ENCODE measurements at regions not wholly inside any gene's neighbourhood (a gene's known extent, or its start where the extent isn't known, plus 50 kb on each side); places are given as distances from the start of the nearest gene placed in this dataset.

DNA sequence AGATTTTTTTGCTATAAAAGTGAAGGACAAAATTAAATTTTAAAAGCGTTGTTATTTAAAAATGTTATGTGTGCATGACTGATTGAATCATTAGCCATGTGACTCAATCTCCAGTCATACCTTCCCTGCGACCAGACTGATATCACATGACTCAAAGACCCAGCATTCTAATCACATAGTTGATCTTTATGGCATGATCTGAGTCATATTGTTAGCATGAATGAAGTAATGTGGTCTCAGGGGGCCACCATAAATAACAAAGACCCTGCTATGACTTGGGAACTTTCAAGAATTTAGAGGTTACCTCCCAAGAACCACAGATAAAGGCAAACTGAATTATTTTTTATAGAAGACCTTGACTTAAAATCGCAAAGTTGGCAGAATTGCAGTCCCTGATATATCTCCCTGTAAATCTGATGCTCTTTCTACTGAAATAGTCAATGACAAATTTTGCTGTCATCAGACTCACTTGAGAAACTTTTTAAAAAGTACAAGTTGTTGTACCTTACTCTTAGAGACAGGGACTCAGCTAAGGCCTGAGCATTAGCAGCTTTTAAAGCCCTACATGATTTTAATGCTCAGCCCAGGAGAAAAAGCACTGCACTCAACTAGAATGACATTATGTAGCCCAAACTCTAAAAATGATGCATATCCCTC, 717.3 kb downstream of the XPNPEP1 start:
- no peak overlapping the region for H3K27ac Mint-ChIP-seq
- no peaks in the 10 kb centered on the region for H3K9me3 Mint-ChIP-seq
- no peaks in the 10 kb centered on the region for H3K36me3 Mint-ChIP-seq
- H3K4me1 Mint-ChIP-seq = no peaks in the 10 kb centered on the region
- H3K27me3 Mint-ChIP-seq = no peaks in the 10 kb centered on the region
- H3K4me3 Mint-ChIP-seq = no peak overlapping the region
- CTCF ChIA-PET = no interaction called here
- DNase-seq = no peak

DNA sequence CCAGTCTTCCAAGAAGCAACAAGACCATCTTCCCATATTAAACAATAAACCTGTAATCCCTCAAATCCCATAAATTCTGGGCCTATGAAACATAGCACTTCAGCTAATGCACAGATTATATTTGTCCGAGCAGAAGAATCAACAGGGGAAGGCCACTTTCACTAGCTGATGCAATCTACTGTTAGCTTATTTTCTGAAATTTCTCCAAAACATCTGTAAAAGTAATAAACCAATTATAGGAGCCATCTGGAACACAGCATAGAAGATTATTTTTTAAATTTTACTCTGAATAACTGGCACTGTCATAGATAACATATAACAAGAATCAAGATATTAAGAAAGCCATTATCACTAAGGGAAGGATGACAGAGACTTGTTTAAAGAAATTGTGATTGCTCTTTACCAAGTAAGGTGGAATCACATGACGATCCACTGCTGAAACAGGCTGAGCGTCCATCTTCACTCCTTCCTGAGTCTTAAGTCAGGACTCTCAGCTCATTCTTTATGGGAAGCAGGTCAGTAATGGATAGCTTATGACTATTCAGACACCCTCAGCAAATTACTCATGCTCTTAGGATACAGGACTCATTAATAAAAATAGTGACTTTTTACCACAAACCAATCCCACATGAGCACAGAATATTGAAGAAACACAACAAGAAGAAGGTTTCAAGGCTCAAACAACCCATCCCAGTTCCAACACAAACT, 719.5 kb downstream of the XPNPEP1 start:
- Mint-ChIP-seq H3K9me3 (peaks cover 1% of the 10 kb centered on the region), H3K4me1 (no peaks in the 10 kb centered on the region), H3K27ac (no peak overlapping the region), H3K36me3 (no peaks in the 10 kb centered on the region), H3K4me3 (no peak overlapping the region), H3K27me3 (no peaks in the 10 kb centered on the region)
- DNase-seq = no peak
- CTCF ChIA-PET = no interaction called here

DNA sequence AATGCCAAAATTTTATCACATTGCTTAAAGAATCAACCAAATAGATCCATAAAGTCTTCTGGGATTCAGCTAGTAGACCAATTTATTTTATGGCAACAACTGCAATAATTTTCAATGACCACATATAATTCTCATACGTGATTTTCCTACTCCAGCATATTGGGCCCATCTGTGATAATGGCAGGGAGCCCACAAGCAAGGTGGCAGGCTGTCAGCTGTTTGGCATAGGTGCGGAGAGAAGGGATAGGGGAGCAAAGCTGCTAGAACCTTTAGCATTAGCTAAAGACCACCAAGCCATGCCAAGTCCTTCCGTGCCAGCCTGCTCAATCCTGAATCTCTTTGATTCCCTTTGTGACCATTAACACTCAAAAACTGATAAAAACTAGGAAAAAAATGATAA, 721.2 kb downstream of the XPNPEP1 start:
- Mint-ChIP-seq H3K27ac (no peak overlapping the region), H3K9me3 (peaks cover 5% of the 10 kb centered on the region), H3K27me3 (no peaks in the 10 kb centered on the region), H3K4me1 (no peaks in the 10 kb centered on the region), H3K36me3 (no peaks in the 10 kb centered on the region), H3K4me3 (no peak overlapping the region)
- no peak for DNase-seq
- CTCF ChIA-PET = no interaction called here

DNA sequence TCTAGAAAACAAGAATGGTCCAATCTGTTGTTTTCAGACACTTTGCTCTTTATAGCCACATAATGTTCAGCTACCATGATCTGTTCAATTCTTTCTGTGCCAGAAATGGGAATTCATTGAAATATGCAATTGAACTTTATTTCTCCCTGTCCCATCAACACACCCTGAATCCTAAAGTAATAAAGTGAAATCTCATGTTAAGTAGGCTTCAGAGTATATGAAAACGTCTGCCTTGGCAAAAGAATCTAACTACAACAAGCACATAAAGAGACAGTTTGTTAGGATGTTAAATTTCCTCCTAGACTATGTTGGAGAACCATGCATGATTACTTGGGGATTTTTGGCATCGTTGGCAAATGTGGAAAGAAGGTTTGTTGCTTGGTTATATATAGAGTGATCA, 722.7 kb downstream of the XPNPEP1 start:
- DNase-seq = no peak
- Mint-ChIP-seq H3K27me3 (no peaks in the 10 kb centered on the region), H3K36me3 (no peaks in the 10 kb centered on the region), H3K4me1 (no peaks in the 10 kb centered on the region), H3K4me3 (no peak overlapping the region), H3K27ac (no peak overlapping the region), H3K9me3 (peaks cover 5% of the 10 kb centered on the region)
- CTCF ChIA-PET = interaction anchor here (0.6 kb wide), 1 partner anchor 16 kb away, joined by 3 read pairs; no protein-coding TSS in a partner anchor

DNA sequence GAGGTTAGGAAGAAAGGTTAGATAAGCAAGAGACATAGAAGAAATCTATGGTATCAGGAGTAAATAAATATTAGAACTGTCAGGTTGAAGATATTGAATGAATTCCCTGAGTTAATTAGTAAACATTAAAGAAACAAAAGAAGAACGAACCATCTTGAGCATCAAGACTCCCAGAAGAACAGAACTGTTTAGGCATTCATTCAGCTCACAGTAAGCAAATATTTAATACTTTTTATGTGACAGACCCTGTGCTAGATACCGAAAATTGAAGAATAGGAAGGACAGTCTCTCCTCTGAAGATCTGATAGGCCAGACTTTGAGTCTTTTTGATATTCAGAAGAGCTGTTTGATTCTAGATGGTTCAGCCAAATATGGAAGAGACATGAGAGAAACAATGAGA, 731.5 kb downstream of the XPNPEP1 start:
- no peak for DNase-seq
- CTCF ChIA-PET = no interaction called here
- no peaks in the 10 kb centered on the region for H3K4me1 Mint-ChIP-seq
- no peak overlapping the region for H3K27ac Mint-ChIP-seq
- no peaks in the 10 kb centered on the region for H3K27me3 Mint-ChIP-seq
- no peaks in the 10 kb centered on the region for H3K36me3 Mint-ChIP-seq
- peaks cover 19% of the 10 kb centered on the region for H3K9me3 Mint-ChIP-seq
- no peak overlapping the region for H3K4me3 Mint-ChIP-seq

DNA sequence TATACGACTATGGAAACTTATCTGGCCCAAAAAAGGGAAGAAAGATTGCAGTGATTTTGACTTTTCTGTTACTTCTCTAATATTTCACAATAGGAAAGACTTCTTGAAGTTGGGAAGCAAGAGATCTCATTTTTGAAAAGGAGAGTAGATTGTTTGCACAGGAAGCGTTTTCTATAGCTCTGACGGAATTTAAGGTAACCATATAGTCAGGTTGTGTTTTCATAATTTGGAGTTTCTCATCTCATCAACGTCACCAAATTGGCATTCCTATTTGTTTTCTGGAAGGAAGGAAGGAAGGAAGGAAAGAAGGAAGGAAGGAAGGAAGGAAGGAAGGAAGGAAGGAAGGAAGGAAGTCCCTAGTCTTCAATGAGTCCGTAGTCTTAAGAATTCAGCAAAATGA, 732.0 kb downstream of the XPNPEP1 start:
- DNase-seq = no peak
- peaks cover 24% of the 10 kb centered on the region for H3K9me3 Mint-ChIP-seq
- no peaks in the 10 kb centered on the region for H3K36me3 Mint-ChIP-seq
- H3K4me1 Mint-ChIP-seq = no peaks in the 10 kb centered on the region
- no peak overlapping the region for H3K4me3 Mint-ChIP-seq
- CTCF ChIA-PET = no interaction called here
- no peak overlapping the region for H3K27ac Mint-ChIP-seq
- no peaks in the 10 kb centered on the region for H3K27me3 Mint-ChIP-seq

DNA sequence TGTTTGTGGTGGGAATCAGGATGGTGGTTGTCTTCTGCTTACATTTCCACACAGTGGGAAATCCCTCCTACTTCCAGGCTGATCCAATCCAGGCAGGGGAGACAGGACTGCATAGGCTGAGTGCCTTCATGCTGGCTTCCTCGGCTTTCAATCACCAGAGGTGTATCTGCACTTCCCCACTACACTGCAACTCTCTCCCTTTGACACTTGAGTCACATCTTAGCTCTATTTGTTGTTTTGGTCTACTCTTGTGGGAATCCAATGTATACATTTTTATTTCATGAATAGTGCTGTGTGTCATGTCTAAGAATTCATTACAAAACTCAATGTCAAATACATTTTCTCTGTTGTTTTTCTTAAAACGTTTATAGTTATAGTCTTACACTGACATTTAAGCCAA, 735.6 kb downstream of the XPNPEP1 start:
- H3K4me3 Mint-ChIP-seq = no peak overlapping the region
- no peaks in the 10 kb centered on the region for H3K4me1 Mint-ChIP-seq
- H3K9me3 Mint-ChIP-seq = peaks cover 26% of the 10 kb centered on the region
- CTCF ChIA-PET = no interaction called here
- H3K27me3 Mint-ChIP-seq = no peaks in the 10 kb centered on the region
- no peak overlapping the region for H3K27ac Mint-ChIP-seq
- no peak for DNase-seq
- no peaks in the 10 kb centered on the region for H3K36me3 Mint-ChIP-seq

DNA sequence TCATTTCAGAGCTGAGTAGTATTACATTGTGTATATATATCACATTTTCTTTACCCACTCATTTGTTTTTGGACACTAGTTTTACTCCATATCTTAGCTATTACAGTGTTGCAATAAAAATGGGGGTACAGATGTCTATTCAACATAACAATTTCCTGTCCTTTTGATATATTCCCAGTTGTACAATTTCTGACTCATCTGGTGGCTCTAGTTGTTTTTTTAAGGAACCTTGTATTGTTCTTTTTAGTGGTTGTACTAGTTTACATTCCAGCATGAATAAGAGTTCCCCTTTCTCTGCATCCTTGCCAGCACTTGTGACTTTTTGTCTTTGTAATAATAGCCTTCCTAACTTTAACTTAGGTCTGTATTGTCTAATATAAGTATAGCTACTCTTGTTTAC, 739.9 kb downstream of the XPNPEP1 start:
- Mint-ChIP-seq H3K9me3 (peaks cover 16% of the 10 kb centered on the region), H3K36me3 (no peaks in the 10 kb centered on the region), H3K4me3 (no peak overlapping the region), H3K27ac (no peak overlapping the region), H3K27me3 (no peaks in the 10 kb centered on the region), H3K4me1 (no peaks in the 10 kb centered on the region)
- CTCF ChIA-PET = no interaction called here
- DNase-seq = no peak

DNA sequence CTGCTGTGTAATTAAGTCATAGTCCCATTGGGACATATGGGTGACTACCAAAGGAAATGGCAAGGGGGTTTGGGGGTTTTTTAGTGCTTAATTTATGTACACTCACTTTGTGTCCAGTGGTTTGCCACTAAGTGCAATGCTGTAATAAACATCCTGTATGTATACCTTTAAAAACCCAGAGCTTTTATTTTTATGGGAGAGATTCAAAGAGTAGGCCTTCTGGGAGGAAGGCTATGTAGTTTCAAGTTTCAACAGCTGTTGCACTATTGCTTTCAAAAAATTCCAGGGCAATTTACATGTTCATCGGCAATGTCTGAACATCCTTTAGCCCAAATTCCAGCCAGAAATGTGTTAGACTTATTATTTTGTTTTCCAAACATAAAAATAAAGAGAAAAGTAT, 744.7 kb downstream of the XPNPEP1 start:
- CTCF ChIA-PET = no interaction called here
- Mint-ChIP-seq H3K36me3 (no peaks in the 10 kb centered on the region), H3K4me3 (no peak overlapping the region), H3K27ac (no peak overlapping the region), H3K4me1 (no peaks in the 10 kb centered on the region), H3K27me3 (no peaks in the 10 kb centered on the region), H3K9me3 (peaks cover 6% of the 10 kb centered on the region)
- DNase-seq = no peak

DNA sequence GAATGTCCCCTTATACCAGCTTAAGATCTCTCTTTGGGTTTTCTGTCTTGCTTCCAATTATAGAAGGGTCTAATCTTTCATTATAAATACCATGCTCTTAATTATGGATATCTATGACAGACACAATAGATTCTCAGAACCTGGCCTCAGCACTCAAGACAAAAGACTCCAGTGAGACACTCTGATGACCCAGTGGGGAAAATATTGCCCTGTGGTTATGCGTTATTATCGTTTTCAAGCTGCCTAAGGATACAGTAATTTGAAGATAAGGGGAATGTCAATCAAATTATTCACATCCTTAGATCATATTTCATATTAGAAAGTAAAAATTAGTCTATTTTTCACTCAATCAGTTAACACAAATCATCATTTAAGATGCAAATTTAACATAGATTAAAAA, 748.8 kb downstream of the XPNPEP1 start:
- H3K27ac Mint-ChIP-seq = no peak overlapping the region
- no peaks in the 10 kb centered on the region for H3K27me3 Mint-ChIP-seq
- H3K9me3 Mint-ChIP-seq = peaks cover 7% of the 10 kb centered on the region
- H3K4me1 Mint-ChIP-seq = no peaks in the 10 kb centered on the region
- H3K36me3 Mint-ChIP-seq = no peaks in the 10 kb centered on the region
- no peak for DNase-seq
- no peak overlapping the region for H3K4me3 Mint-ChIP-seq
- CTCF ChIA-PET = no interaction called here

DNA sequence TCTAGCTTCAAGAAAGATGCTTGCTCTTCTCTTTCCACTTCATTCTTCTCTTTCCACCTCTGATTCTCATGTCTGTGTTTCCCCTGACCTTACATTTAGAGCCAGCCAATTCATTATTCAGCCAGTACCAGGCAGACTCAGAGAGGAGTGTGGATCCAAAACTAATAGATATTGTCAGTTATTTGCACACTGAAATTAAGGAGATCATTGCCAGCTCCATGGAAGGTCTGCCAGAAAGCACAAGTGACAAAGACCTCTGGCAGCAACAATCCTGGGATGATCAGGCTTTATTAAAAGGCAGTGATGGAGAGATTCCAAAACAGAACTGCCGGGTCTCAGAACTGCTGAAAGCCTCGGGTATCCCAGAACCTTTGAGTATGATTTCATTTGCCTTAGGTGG, 749.4 kb downstream of the XPNPEP1 start:
- Mint-ChIP-seq H3K27me3 (no peaks in the 10 kb centered on the region), H3K4me3 (no peak overlapping the region), H3K27ac (no peak overlapping the region), H3K36me3 (no peaks in the 10 kb centered on the region), H3K4me1 (no peaks in the 10 kb centered on the region), H3K9me3 (peaks cover 7% of the 10 kb centered on the region)
- CTCF ChIA-PET = no interaction called here
- DNase-seq = no peak

DNA sequence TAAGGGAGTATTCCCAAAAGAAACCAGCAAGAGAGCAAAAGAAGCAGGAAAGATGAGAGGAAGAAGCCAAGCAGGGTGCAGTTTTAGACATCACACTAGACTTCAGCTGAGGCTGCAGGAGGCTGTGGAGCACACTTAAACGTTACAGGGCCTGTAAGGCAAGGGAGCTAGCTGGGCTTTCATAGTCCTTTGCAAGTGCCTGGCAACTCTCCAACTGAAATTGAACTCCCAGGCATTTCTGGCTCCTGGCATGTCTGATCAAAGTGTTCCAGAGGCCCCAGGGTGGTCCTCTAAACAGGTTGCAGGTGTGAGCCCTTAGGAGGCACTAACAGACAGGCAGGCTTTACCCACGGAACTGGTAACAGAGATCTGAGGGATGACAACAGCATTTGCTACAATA, 750.2 kb downstream of the XPNPEP1 start:
- Mint-ChIP-seq H3K36me3 (no peaks in the 10 kb centered on the region), H3K4me3 (no peak overlapping the region), H3K4me1 (no peaks in the 10 kb centered on the region), H3K27ac (no peak overlapping the region), H3K9me3 (peaks cover 7% of the 10 kb centered on the region), H3K27me3 (no peaks in the 10 kb centered on the region)
- DNase-seq = no peak
- CTCF ChIA-PET = no interaction called here

DNA sequence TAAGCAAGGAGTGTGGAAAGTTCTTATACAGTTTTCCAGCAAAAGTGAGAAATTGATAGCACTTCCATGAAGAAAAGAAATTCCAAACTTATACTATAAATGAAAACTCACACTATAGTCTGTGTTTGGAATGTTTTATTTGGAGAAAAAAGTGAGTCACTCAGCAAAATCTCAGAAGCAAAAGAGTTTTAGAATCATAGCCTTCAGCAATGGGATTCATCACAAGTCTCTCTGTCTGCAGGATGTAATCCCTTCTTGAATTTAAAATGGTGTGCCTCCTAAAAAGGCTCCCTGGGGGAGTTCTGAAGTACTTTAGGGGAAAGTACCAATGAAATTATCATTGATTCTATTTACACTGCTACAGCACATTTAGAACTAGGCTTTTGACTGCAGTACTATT, 756.4 kb downstream of the XPNPEP1 start:
- H3K36me3 Mint-ChIP-seq = no peaks in the 10 kb centered on the region
- H3K27ac Mint-ChIP-seq = no peak overlapping the region
- CTCF ChIA-PET = no interaction called here
- H3K9me3 Mint-ChIP-seq = peaks cover 12% of the 10 kb centered on the region
- H3K4me3 Mint-ChIP-seq = no peak overlapping the region
- DNase-seq = no peak
- H3K27me3 Mint-ChIP-seq = no peaks in the 10 kb centered on the region
- no peaks in the 10 kb centered on the region for H3K4me1 Mint-ChIP-seq

DNA sequence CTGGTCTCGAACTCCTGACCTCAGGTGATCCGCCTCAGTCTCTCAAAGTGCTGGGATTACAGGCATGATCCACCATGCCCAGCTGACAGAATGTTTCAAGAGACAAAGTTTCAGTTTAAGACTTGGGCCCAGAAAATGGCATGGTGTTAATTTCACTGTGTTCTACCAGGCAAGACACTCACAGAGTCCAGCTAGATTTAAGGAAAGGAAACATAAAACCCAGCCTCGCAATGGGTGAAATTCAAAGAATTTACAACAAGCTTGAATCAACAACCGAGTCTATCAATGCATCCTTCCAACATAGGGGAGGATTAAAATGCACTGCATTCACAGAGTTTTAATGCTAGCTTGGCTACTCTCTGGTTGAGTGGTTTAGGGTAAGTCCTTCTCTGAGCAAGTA, 764.0 kb downstream of the XPNPEP1 start:
- H3K27ac Mint-ChIP-seq = no peak overlapping the region
- H3K4me1 Mint-ChIP-seq = no peaks in the 10 kb centered on the region
- H3K4me3 Mint-ChIP-seq = no peak overlapping the region
- no peak for DNase-seq
- H3K9me3 Mint-ChIP-seq = peaks cover 3% of the 10 kb centered on the region
- no peaks in the 10 kb centered on the region for H3K27me3 Mint-ChIP-seq
- H3K36me3 Mint-ChIP-seq = no peaks in the 10 kb centered on the region
- CTCF ChIA-PET = no interaction called here

DNA sequence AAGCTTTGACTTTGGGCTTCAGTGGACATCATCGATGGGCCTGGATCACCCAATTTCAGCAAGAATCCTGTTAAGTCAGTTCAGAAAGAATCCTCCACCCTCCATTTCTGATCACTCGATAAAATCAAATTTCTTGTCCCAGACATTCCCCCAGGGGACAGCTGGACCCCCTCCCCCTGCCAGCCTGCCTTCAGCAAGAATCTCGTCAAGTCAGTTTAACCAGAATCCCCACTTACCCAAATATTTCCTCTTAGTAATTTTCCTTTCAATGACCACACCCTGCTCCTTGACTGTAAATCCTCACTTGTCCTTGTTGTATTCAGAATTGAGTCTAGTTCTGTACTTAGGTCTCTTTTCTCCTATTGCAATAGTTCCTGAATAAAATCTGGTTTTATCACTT, 766.9 kb downstream of the XPNPEP1 start:
- CTCF ChIA-PET = no interaction called here
- no peaks in the 10 kb centered on the region for H3K36me3 Mint-ChIP-seq
- H3K4me1 Mint-ChIP-seq = no peaks in the 10 kb centered on the region
- H3K27me3 Mint-ChIP-seq = no peaks in the 10 kb centered on the region
- H3K9me3 Mint-ChIP-seq = peaks cover 10% of the 10 kb centered on the region
- H3K27ac Mint-ChIP-seq = no peak overlapping the region
- no peak overlapping the region for H3K4me3 Mint-ChIP-seq
- DNase-seq = no peak
